IMR-90 (cell line): ENCODE measurements at regions not wholly inside any gene's neighbourhood (a gene's known extent, or its start where the extent isn't known, plus 50 kb on each side); places are given as distances from the start of the nearest gene placed in this dataset.

Source experiments
- ATAC-seq: fragments of 200-7000 bp; cut with Tn5 transposase; 2 replicates; pipeline ENCODE4 v1.9.1; 2020; ENCODE audit warnings: low read depth, mild to moderate bottlenecking, moderate library complexity
- BruUV-seq: library from RNA; stranded (reverse); fragments of 400-500 nt; replicated peaks from 2 replicates; lab custom pipeline; 2021; lab: Mats Ljungman, UMichigan
- CTCF ChIA-PET: fragments of 300-600 bp; formaldehyde crosslinking; extraction: SDS; loops from one replicate; lab custom pipeline; 2021; ENCODE audit warnings: antibody characterized with exemption; lab: Yijun Ruan, JAX
- POLR2A ChIA-PET: fragments of 300-600 bp; sonication (Branson Sonifier 250); formaldehyde crosslinking; loops from one replicate; lab custom pipeline; 2022; ENCODE audit warnings: antibody characterized with exemption; ENCODE audit not compliant: unreplicated experiment; lab: Charles Lee
- DNase-seq: peaks from one replicate; pipeline ENCODE4 v3.0.0; 2013
- H2AFZ ChIP-seq: replicated peaks from 2 replicates; pipeline ENCODE3; 2013; ENCODE audit warnings: low read length, mild to moderate bottlenecking; ENCODE audit not compliant: poor library complexity
- H2AK5ac ChIP-seq: 2 replicates; pipeline ENCODE4 v1.6.1; 2013; ENCODE audit warnings: low read depth, low read length, inconsistent platforms
- H2AK9ac ChIP-seq: replicated peaks from 2 replicates; pipeline ENCODE3; 2013; ENCODE audit warnings: mild to moderate bottlenecking, low read depth, low read length, moderate library complexity; ENCODE audit not compliant: poor library complexity
- H2BK120ac ChIP-seq: 2 replicates; pipeline ENCODE4 v1.6.1; 2013; ENCODE audit warnings: low read depth, low read length, inconsistent platforms
- H2BK15ac ChIP-seq: 3 replicates; pipeline ENCODE4 v1.6.1; 2013; ENCODE audit warnings: low read depth, low read length, inconsistent platforms
- H2BK20ac ChIP-seq: 2 replicates; pipeline ENCODE4 v1.6.1; 2013; ENCODE audit warnings: low read depth, mild to moderate bottlenecking, inconsistent platforms, low read length, moderate library complexity
- H2BK5ac ChIP-seq: 2 replicates; pipeline ENCODE4 v1.6.1; 2013; ENCODE audit warnings: mild to moderate bottlenecking, low read depth, low read length, inconsistent platforms; ENCODE audit not compliant: poor library complexity, severe bottlenecking
- H3K14ac ChIP-seq: replicated peaks from 2 replicates; pipeline ENCODE4 v1.6.1; 2013; ENCODE audit warnings: low read depth, low read length, inconsistent platforms
- H3K18ac ChIP-seq: 2 replicates; pipeline ENCODE4 v1.6.1; 2013; ENCODE audit warnings: low read depth, low read length, control low read depth
- H3K23ac ChIP-seq: 2 replicates; pipeline ENCODE4 v1.6.1; 2013; ENCODE audit warnings: low read depth, low read length, inconsistent platforms
- H3K27ac ChIP-seq: 2 replicates; pipeline ENCODE4 v1.5.1; 2013; ENCODE audit warnings: mild to moderate bottlenecking, control low read depth, low read length; ENCODE audit not compliant: insufficient read depth
- H3K27me3 ChIP-seq: 2 replicates; pipeline ENCODE4 v1.6.1; 2013; ENCODE audit warnings: low read length; ENCODE audit not compliant: control insufficient read depth, insufficient read depth
- H3K36me3 ChIP-seq: 2 replicates; pipeline ENCODE4 v1.6.1; 2013; ENCODE audit warnings: low read length, mixed read lengths; ENCODE audit not compliant: control insufficient read depth, insufficient read depth
- H3K4ac ChIP-seq: 2 replicates; pipeline ENCODE4 v1.6.1; 2013; ENCODE audit warnings: low read depth, low read length, inconsistent platforms
- H3K4me1 ChIP-seq: 2 replicates; pipeline ENCODE4 v1.6.1; 2013; ENCODE audit warnings: low read length, mixed read lengths; ENCODE audit not compliant: control insufficient read depth, insufficient read depth
- H3K4me2 ChIP-seq: 2 replicates; pipeline ENCODE4 v1.6.1; 2013; ENCODE audit warnings: low read depth, mild to moderate bottlenecking, control low read depth, low read length, moderate library complexity
- H3K4me3 ChIP-seq: 2 replicates; pipeline ENCODE4 v1.5.1; 2013; ENCODE audit warnings: low read depth, mild to moderate bottlenecking, control low read depth, low read length, moderate library complexity; ENCODE audit not compliant: insufficient read depth
- H3K56ac ChIP-seq: 2 replicates; pipeline ENCODE4 v1.6.1; 2013; ENCODE audit warnings: low read length, inconsistent platforms; ENCODE audit not compliant: insufficient read depth; ENCODE audit errors: extremely low read depth
- H3K79me1 ChIP-seq, 2 experiments: 2 replicates each; pipeline ENCODE4 v1.6.1; 2013; ENCODE audit warnings: low read length in 2 of 2, inconsistent platforms in 1 of 2, low read depth in 1 of 2
- H3K9ac ChIP-seq: 2 replicates; pipeline ENCODE4 v1.6.1; 2013; ENCODE audit warnings: low read depth, low read length, control low read depth
- H3K9me1 ChIP-seq: 2 replicates; pipeline ENCODE4 v1.6.1; 2013; ENCODE audit warnings: low read length, inconsistent platforms; ENCODE audit not compliant: insufficient read depth
- H3K9me3 ChIP-seq: 2 replicates; pipeline ENCODE4 v1.6.1; 2013; ENCODE audit warnings: low read length; ENCODE audit not compliant: control insufficient read depth, insufficient read depth
- H4K20me1 ChIP-seq: 2 replicates; pipeline ENCODE4 v1.6.1; 2013; ENCODE audit warnings: low read length, inconsistent platforms; ENCODE audit not compliant: insufficient read depth
- H4K5ac ChIP-seq: 2 replicates; pipeline ENCODE4 v1.6.1; 2013; ENCODE audit warnings: mild to moderate bottlenecking, low read depth, low read length, control low read depth
- H4K8ac ChIP-seq, 2 experiments: 2 replicates each; pipeline ENCODE4 v1.6.1; 2013; ENCODE audit warnings: low read depth in 2 of 2, low read length in 2 of 2, control low read depth in 1 of 2, inconsistent platforms in 1 of 2
- H4K91ac ChIP-seq: 2 replicates; pipeline ENCODE4 v1.6.1; 2013; ENCODE audit warnings: low read depth, low read length, inconsistent platforms; ENCODE audit not compliant: insufficient read depth
- CEBPB ChIP-seq: IDR thresholded peaks from 2 replicates; pipeline ENCODE4 v1.6.1; 2012; ENCODE audit warnings: low read depth, low read length, improper control_type of control experiment
- SMC3 ChIP-seq: fragments of 150-350 bp; IDR thresholded peaks from 2 replicates; pipeline ENCODE4 v1.6.1; 2016; ENCODE audit warnings: low read depth, mild to moderate bottlenecking, antibody characterized with exemption, low read length, moderate library complexity
- WGBS, 2 experiments: methylation state at CpG; one replicate each; pipeline versions ENCODE4 v1.1.5 to v1.1.7; 2013; ENCODE audit warnings: missing lambda C conversion rate in 2 of 2; ENCODE audit not compliant: insufficient read length in 1 of 2; ENCODE audit errors: extremely low coverage in 2 of 2; 5-methylcytosine and 5-hydroxymethylcytosine counted together
- dilution Hi-C: fragments of 300-500 bp; cut with HindIII; formaldehyde crosslinking; loops from one replicate; pipeline ENCODE4 v1.14.3; 2018; ENCODE audit warnings: low sequenced_read_pairs; ENCODE audit not compliant: unreplicated experiment
- in situ Hi-C: fragments of 300-500 bp; cut with MboI; formaldehyde crosslinking; loops from 3 replicates; pipeline ENCODE4 v1.14.3; 2019; ENCODE audit warnings: low sequenced_read_pairs, inconsistent platforms, mixed read lengths
- intact Hi-C: fragments of 100-400 bp; cut with micrococcal nuclease; formaldehyde crosslinking; loops from 2 replicates; pipeline ENCODE4 v1.10.0; 2022

DNA sequence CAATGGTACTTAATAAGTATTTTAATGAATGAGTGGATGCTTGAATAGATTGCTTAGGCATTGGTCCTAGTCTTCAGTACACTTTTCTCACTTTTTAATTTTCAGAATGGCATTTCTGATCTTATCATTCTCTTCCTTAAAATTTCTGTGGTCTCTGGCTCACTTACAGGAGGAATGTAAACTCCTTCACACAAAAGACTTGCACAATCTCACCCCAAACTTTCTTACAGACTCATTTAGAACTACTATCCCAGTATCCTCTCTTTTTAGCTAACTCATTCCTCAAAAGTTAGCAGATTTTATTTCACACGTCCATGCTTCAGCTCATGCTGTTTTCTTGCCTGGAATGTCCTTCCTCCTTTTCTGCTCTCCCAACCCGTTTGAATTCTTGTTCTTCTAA is 350.1 kb downstream of the GRXCR1 start:
- no peaks in the 10 kb centered on the region for H3K9me3 ChIP-seq
- H2BK20ac ChIP-seq: no peak overlapping the region
- no peak overlapping the region for H3K56ac ChIP-seq
- dilution Hi-C loops: no loop called here
- H4K5ac ChIP-seq: no peak overlapping the region
- in situ Hi-C loops: no loop called here
- intact Hi-C loops: no loop called here
- no peak overlapping the region for H3K4me2 ChIP-seq
- H3K23ac ChIP-seq: no peak overlapping the region
- no peaks in the 10 kb centered on the region for H3K9me1 ChIP-seq
- H4K8ac ChIP-seq: no peak overlapping the region
- no peak overlapping the region for H3K14ac ChIP-seq
- BruUV-seq: no TSS peak
- H2AFZ ChIP-seq: no peak overlapping the region
- no peak overlapping the region for H2AK5ac ChIP-seq
- no peak overlapping the region for H2BK5ac ChIP-seq
- ATAC-seq: no peak
- H3K36me3 ChIP-seq: no peaks in the 10 kb centered on the region
- no peak overlapping the region for H3K9ac ChIP-seq
- H2BK15ac ChIP-seq: no peak overlapping the region; the same call in 2 of the 3 replicates
- ChIA-PET CTCF (no interaction called here), POLR2A (no interaction called here)
- no peak overlapping the region for H3K18ac ChIP-seq
- no CpG with 5 or more reads among the region's 2 CpGs for WGBS, 2 experiments
- no peaks in the 10 kb centered on the region for H4K20me1 ChIP-seq
- no peak overlapping the region for H2AK9ac ChIP-seq
- no peak overlapping the region for H3K4me3 ChIP-seq
- TF ChIP-seq SMC3: no peak
- peak; percentile 72 for TF ChIP-seq CEBPB
- no peaks in the 10 kb centered on the region for H3K27me3 ChIP-seq
- H4K91ac ChIP-seq: no peak overlapping the region
- DNase-seq: peak; percentile 39
- no peak overlapping the region for H3K4ac ChIP-seq
- no peak overlapping the region for H3K27ac ChIP-seq
- no peak overlapping the region for H2BK120ac ChIP-seq
- no peaks in the 10 kb centered on the region for H3K4me1 ChIP-seq
- no peaks in the 10 kb centered on the region for H3K79me1 ChIP-seq
